ENCODE measurements at regions not wholly inside any gene's neighbourhood (a gene's known extent, or its start where the extent isn't known, plus 50 kb on each side); places are given as distances from the start of the nearest gene placed in this dataset.

DNA sequence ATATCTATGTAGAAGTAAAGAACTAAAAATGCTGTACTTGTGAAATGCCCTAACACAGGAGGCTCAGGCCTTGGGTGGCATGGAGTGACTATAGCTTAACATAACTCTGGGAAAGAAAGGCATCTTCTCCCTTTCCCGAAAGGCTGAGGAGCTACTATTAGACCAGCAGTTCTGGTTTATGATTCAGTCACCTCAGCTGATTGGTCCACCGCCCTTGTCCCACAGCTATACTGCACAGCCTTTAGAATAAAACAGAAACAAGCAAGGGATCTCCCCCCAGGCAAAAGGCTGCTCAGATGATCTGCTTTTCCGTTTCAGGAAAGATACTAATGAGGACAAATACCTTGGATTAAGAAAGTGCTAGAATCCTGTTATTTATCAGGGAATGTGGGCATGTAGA is 171.3 kb downstream of the SNCA start:
- DNase-seq (ENCODE audit: low read depth in 2 of 2) = no peak

DNA sequence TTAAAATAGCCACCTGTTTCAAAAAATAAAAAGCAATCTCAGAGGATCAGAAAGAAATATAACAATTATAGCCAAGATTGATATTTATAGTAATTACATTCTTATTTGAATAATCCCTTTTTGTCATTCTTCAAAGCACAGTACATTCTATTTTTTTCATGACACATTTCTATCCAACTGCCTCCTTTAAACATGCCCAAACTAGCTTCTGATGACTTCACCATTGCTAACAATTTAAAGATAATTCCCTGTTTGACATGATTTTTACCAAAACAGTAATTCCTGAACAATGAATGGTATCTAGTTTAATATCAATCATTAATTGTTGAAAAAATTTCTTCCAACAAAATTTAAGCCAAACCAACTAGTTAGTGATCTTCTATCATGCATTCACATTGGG is 172.4 kb downstream of the SNCA start:
- DNase-seq (ENCODE audit: low read depth in 2 of 2) = no peak

DNA sequence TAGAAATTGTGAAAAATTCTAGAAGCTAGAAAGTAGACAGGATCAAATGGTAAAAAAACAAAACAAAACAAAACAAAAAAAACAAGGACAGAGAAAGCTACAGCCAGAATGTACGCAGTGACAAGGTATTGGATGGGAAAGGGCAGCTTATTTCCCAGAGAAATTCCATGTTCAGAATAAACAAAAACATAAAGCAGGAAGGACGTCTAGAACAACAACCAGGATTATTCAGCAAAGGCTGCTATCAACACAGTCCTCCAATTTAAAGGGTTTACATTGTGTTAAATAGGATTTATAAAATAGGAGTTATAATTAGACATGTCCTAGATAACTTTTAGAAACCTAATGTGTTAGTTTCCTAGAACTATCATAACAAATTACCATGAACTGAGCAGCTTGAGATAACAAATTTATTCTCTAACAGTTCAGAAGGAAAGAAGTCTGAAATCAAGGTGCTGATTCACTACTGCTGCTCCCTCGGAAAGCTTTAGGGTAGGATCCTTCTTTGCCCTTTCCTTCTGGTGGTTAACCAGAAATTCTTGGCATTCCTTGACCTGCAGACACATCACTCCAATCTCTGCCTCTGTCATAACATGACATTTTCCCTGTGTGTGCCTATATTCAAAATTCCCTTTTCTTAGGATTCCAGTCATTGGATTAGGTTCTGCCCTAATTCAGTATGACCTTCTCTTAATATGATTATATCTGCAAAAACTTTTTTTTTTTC is 175.6 kb downstream of the SNCA start:
- DNase-seq (ENCODE audit: low read depth in 2 of 2) = peak; percentile 17 to 19

DNA sequence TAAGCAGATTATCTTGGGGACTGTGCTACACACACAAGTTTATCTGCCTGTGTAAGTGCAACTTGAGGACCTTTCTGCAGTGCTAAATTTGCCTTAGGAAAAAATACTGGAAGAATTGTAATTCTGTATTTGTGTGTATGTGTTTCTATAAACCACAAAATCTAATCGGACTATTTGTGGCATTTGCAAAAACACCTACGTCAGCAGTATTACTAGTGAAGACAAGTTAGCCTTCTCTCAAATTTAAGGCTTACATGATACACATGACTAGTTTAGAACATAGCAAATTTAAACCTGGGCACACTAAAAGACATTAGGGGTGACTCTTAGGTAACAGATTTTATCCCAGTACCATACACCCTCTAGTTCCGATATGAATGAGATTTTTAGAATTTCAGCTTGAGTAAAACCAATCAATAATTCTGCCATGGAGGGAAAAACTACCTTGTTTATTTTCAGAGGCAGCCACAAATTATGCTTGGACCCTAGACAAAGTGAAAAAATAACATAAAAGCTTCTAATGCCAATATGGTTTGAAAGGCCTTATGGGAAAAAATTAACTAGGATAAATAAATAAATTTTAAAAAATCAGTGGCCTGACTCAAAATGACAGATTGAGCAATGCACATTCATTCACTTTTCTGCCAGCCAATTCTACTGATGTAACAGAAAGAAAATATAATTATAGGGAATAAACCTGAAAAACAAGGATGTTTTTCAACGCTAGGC is 176.4 kb downstream of the SNCA start:
- DNase-seq (ENCODE audit: low read depth in 2 of 2) = no peak

DNA sequence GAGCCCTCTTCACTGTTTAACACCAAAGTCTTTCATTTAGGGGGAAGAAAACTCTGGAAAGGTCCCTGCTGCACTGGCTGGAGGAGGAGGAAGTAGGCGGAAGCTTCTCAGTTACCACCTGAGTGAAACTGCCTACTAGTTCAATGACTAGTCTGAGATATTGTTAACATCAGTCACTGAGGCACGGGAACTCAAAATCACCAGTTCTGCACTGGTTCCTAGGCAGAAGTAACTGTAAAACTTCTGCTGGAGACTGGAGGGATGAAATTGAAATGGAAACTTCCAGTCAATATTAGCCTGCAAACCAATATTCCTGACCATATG is 178.3 kb downstream of the SNCA start:
- DNase-seq (ENCODE audit: low read depth in 2 of 2) = no peak

DNA sequence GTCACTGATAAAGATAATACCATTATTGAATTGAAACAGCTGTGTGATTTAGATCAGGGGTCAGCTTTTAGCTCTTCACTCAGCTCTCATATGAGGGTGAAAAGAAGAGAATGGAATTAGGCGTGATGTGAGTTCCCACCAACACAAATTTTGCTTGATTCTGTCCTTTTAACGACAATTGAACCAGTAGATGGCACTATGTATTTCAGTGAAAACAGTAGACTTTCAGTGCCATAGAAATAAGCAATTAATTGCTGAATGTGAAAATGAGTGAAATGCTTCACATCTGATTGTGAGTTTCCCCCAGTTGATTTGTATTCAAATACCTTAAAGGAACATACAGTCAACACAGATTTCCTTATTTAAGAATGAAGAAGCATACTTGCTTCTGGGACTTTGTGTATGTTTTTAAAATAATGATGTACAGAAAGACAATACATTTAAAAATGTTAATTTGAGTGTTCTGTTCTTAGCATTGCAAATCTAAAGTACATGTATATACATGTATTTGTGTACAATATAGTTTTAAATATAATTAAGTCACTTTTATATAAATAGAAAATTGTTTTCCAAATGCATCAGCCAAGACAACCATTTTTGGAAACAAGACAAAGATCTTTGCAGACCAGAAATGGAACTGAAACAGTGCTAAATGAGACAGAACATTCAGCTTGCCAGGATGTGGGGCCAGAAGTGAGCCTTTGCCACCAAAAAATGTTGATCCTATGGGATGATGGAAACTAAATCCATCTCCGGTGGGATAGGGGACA is 178.8 kb downstream of the SNCA start:
- DNase-seq (ENCODE audit: low read depth in 2 of 2) = no peak

DNA sequence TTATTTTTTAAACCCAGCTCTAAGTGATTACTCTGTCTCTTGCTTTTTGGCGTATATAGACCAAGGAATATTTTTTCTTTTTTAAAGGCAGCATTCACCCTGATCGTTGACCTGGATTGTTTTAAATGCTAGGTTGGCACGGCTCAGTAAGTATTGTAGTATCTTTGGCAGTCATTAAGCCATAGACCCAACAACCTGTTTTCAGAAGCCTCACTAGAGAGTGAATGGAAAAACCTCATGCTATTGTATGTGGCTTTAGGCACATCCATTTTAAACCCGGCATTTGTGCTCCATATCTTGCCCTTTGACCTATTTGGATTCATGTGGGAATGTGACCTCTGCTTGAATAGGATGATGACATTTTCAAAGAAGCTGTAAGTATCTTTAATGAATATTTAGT is 183.9 kb downstream of the SNCA start:
- DNase-seq (ENCODE audit: low read depth in 2 of 2) = no peak

DNA sequence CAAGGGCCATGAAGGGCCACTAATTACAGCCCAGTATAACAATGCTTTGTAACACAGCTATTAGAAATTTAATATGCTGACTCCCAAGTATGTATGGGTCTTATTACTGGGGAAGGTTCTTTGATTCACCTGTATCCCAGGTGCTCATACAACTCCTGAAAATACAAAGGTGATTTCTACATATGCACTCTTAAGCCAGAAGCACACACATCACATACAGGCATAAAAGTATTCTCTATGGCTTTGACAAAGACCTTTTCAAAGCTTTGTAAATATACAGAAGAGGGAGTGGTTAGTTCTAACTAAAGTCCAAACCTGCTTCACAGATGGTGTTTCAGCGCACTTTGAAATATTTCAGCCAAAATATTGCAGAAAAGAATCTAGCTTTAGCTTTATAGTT is 191.5 kb downstream of the SNCA start:
- DNase-seq (ENCODE audit: low read depth in 2 of 2) = no peak

DNA sequence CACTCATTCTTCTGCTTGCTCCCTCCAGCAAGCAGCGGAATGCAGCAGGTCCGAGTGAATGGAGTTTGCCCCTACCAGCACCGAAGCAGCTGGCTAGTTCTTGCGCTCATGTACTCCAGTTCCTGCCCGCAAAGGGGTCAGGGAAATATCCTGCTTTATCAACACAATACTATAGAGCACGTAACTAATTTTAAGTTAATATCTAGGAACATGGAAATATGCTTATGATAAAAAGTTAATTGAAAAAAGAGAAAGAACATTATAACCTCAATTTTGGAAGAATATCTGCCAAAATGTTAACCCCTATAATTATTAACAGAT is 195.6 kb downstream of the SNCA start:
- no peak for DNase-seq (ENCODE audit: low read depth in 2 of 2)

DNA sequence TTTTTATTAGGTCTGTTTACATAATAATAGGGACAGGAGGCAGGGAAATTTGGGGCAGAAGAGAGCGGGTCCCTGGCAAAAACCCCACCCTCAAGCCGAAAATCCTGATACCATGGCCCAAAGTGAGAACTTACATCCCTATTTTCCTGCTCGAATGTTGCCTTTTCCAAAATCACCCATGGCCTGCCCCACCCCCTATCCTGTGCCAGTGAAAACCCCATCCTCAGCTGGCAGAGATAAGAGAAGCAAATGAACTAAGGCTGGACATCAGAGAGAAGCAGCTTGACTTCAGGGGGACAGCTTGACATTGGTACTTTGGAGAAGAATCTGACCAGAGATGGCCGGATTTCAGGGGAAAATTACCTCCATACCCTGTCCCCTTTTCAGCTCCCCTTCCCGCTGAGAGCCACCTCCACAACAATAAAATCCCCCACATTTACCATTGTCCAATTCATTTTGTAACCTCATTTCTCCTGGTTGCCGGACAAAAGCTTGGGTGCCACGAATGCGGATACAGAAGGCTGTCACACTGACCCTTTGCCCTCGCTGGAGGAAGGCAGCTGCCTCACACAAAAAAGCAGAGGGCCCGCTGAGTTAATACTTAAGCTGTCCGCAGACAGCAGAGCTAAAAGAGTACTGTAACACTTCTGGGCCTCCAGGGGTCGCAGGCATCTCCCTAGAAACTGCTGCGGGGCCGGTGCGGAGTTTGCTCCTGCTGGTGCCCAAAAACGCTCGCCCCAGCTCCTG is 196.2 kb downstream of the SNCA start:
- peak; percentile 9 to 18 for DNase-seq (ENCODE audit: low read depth in 2 of 2)

DNA sequence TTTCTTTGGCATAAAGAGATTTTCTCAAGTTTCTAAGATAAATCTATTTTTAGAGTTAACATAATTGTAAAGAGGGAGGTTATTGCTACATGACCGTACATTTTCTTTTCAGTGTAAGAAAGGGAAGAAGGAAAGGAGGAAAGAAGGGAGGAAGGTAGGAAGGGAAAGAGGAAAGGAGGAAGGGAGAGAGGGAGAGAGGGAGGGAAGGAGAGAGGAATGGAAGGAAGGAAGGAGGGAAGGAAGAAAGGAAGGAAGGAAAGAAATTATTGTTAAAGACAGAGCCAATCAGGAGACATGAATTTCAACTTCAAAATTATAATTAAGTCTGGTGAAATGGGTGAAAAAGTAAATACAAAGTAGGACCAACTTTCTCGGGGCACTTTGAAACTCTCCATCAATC is 197.6 kb downstream of the SNCA start:
- no peak for DNase-seq (ENCODE audit: low read depth in 2 of 2)

DNA sequence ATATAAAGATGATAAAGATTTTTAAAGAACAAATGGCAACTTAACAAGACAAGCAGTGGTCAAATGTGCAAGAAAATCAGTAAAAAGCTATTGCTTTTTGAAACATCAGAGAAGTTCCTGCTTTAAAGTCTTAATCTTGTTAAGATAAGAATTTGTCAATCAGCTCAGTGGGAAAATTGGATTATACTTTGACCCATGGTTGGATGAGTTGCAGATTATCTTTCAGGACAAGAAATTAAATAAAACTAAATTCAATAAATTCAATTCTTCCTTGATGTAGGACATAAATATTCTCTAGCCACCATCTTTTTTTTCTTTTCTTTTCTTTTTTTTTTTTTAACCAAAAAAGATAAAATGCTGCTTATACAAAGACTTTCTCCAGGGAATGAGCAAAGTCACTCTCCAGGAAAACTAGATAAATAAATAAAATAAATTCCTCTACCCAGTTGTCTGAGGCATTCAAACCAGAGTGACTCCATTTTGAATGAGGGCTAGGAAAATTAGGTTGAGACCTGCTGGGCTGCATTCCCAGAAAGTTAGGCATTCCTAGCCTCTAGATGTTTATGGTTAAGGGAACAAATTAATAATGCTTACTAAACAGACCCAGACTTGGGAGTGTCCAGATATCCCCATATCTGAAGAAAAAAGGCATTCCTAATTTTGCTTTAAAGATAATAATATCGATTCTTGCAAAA is 211.2 kb downstream of the SNCA start:
- no peak for DNase-seq (ENCODE audit: low read depth in 2 of 2)

DNA sequence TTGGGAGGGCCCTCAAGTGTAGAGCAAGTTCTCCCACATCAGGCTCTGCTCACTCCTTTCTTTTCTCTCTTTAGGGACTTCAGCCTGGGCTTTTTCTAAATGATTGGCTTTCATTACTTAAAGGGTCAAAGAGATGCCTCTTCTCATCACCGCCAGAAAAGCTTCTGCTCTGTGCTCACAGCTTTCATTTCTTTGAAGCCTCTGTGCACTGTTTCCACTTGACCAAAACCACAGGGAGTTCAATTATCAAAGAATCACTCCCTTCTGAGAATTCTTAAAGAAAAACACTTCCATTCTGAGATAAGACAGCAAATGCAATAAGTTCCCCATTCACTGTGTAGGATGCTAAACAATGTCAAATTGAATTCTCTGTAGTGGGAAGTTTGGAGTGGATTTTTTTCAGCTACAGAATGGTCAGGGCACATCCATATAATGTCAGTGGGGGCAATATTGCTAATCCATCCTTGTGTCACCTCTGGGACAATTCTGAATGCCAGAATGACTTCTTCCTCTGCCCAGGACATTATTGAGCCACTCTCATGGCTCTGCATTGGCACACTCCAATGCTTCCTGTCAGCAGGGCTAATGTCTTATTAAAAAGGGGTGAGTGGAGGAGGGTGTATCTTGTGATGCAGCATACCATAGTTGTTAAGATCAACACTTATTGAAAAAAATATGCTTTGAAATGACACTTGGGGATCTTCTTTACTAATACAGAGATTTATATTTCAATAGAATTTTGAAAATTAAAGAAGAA is 217.6 kb downstream of the SNCA start:
- no peak for DNase-seq (ENCODE audit: low read depth in 2 of 2)

DNA sequence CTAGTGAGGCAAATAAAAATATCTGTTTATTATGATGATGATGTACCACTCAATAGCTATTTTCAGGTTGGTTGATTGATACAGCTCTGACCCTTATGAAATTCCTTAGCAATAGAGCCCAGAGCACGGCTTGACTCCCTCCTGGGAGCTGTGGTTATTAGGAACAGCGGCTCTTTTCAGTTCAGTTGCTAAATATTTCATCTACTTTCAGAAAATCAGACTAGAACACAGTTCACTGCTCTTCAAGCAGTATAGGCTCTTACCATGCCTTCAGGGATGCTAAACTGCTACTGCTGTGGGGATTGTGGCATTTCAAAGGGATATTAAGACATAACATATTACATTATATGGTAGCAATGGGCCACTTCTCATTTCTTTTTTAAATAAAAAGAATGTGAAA is 218.8 kb downstream of the SNCA start:
- DNase-seq (ENCODE audit: low read depth in 2 of 2) = no peak

DNA sequence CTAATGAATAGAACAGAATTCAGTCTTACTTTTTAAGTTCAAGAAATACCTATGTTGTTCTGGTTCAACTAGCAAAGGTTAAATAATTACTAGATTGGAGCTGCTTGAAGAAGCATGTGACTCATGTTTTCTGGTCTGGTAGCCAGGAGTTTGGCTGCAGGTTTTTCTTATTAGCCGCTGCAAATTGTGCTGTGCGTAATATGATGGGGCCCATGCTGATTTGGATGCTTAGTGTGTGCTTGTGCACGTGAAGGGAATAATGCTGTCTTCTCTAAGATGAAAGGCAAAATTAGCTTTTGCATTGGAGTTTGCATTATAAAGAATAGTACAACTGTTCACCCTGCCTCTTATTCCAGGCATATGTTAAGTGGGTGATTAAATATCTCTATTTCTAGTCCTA is 219.6 kb downstream of the SNCA start:
- no peak for DNase-seq (ENCODE audit: low read depth in 2 of 2)

DNA sequence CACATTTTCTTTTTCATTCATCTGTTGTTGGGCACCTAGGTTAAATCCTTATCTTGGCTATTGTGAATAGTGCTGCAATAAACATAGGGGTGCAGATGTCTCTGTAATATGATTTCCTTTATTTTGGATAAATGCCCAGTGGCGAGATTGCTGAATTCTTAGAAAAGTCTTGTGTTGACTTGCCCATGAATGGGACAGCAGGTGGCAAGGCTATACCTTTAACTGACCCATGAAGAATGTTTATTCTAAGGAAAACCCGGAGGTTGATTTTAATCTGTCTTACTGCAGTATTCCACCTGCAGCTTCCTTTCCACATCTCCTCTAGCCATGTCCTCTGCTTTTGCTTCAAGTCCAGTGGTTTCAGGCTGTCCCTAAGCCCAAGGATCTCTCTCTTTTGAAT is 220.6 kb downstream of the SNCA start:
- DNase-seq (ENCODE audit: low read depth in 2 of 2) = no peak

DNA sequence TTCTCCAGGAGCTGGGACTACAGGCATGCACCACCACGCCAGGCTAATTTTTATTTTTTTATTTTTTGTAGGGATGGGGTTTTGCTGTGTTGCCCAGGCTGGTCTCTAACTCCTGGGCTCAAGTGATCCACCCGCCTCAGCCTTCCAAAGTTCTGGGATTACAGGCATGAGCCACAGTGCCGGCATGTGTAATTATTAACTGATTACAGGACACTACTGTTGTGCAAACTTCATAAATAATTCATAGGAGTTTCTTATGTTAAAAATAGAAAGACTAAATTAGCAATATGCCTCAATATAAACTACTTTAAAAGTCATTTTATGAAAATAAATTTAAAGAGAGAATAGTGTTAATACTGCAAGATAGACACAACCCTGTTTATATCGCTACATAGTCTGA is 221.9 kb downstream of the SNCA start:
- DNase-seq (ENCODE audit: low read depth in 2 of 2) = no peak

DNA sequence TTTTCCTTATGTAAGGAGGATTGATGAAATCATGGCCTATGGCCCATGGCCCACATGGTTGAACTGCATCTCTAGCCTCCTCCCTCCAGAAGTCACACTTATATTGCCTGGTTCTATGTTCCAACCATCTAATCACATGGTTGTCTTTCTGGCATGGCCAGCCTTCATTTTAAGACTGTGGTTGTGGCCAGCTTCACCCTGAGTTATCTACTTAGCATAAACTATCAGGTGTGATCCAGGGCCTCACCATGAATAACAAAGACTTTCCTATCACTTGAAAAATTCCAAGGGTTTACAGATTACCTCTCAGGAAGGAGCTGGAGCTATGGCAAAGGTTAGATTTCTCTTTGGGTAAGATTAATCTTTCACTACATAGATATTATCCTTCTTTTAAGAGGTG is 222.8 kb downstream of the SNCA start:
- no peak for DNase-seq (ENCODE audit: low read depth in 2 of 2)

DNA sequence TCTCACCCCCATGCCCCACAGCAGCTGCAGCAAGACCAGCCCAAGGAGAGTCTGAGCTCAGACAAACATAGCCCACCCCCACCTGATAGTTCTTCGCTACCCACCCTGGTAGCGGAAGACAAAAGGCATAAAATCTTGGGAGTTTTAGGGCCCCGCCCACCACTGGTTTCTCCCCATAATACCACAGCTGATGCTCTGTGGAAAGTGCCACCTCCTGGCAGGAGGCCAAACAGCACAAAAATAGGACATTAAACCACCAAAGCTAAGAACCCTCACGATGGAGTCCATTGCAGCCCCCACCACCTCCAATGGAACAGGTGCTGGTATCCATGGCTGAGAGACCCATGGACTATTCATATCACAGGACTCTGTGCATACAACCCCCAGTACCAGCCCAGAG is 226.7 kb downstream of the SNCA start:
- DNase-seq (ENCODE audit: low read depth in 2 of 2) = no peak

DNA sequence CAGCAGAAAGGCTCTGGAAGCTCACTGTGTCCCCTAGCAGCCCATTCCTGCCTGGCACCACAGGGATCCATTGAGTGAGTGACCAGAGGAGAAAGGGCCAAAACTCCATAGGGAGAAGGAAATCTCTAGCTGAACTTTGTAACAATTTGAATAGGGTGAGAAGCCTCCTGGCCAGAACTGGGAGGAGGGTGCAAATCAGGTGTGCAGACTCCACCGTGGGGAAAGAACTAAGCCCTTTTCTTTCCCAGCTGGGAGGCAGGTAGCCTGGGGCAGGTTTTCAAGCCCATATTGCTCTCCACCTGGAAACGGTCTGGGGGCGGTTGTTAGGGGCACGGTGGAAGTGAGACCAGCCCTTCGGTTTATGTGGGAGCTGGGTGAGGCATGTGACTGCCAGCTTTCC is 227.2 kb downstream of the SNCA start:
- no peak for DNase-seq (ENCODE audit: low read depth in 2 of 2)

DNA sequence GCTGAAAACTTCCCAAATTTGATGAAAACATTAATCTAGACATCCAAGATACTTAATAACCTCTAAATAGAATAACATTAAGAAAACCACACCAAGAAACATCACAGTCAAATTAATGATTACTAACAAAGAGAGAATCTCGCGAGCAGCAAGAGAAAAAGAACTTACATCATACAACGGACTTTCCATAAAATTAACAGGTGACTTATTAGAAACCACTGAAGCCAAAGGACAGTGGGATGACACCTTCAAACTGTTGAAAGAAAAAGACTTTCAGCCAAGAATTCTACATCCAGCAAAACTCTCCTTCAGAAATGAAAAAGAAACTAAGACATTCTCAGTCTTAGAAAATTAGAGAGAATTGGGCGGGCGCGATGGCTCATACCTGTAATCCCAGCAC is 232.0 kb downstream of the SNCA start:
- DNase-seq (ENCODE audit: low read depth in 2 of 2) = no peak

Measured in fibroblast of skin of left biceps (primary cell).